ENCODE measurements at regions not wholly inside any gene's neighbourhood (a gene's known extent, or its start where the extent isn't known, plus 50 kb on each side); places are given as distances from the start of the nearest gene placed in this dataset.

DNA sequence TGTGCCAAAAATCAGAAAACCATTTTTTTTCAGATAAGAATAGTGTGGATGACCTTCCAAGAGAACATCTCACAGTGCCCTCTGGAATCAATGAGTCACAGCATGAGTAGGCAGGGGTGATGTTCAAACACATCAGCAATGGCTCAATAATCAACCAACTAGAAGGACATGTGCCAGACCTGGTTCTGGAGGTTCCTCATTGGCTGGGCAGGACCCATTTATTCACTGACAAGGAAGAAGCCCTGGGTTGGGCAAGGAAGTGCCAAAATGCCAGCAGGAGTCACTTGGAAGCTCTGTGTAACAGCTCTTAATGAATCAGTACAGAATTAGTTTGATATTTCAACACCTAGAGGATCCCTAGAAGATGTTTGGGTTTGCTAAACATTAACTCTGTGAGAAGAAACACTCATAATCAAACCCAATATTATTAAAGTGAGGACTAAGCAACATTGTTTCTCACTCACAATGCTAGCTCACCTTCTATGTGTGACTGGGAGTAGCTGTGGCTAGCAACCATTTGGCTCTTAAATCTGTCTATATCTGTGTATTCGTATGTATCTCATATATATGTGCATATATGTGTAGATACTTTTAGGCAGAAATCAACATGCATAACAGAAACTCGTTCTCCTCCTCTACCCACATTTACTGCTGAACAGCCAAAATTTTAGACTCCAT, 72.3 kb upstream of the APBB1IP start:
- TF ChIP-seq EZH2 (IDR thresholded peaks at IDR 0.05; ENCODE audit: low read depth, unreplicated experiment), result no peak
- no peak for TF ChIP-seq EZH2phosphoT487 (IDR thresholded peaks at IDR 0.05; ENCODE audit: unreplicated experiment)
- TF ChIP-seq ZNF114 (CRISPR knock-in tag; IDR thresholded peaks at IDR 0.05), result no peak
- TF ChIP-seq POLR2AphosphoS5 (IDR thresholded peaks at IDR 0.05; ENCODE audit: low read depth), result no peak
- TF ChIP-seq, protein P1, sequence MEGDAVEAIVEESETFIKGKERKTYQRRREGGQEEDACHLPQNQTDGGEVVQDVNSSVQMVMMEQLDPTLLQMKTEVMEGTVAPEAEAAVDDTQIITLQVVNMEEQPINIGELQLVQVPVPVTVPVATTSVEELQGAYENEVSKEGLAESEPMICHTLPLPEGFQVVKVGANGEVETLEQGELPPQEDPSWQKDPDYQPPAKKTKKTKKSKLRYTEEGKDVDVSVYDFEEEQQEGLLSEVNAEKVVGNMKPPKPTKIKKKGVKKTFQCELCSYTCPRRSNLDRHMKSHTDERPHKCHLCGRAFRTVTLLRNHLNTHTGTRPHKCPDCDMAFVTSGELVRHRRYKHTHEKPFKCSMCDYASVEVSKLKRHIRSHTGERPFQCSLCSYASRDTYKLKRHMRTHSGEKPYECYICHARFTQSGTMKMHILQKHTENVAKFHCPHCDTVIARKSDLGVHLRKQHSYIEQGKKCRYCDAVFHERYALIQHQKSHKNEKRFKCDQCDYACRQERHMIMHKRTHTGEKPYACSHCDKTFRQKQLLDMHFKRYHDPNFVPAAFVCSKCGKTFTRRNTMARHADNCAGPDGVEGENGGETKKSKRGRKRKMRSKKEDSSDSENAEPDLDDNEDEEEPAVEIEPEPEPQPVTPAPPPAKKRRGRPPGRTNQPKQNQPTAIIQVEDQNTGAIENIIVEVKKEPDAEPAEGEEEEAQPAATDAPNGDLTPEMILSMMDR (conservative IDR thresholded peaks at IDR 0.05; ENCODE audit: low read depth in 2 of 2), result no peak
- no peak for TF ChIP-seq JUNB (IDR thresholded peaks at IDR 0.05; ENCODE audit: unreplicated experiment)
- no peak for TF ChIP-seq CREB1 (CRISPR knock-in tag; IDR thresholded peaks at IDR 0.05; ENCODE audit: low read depth)
- TF ChIP-seq, protein P2, sequence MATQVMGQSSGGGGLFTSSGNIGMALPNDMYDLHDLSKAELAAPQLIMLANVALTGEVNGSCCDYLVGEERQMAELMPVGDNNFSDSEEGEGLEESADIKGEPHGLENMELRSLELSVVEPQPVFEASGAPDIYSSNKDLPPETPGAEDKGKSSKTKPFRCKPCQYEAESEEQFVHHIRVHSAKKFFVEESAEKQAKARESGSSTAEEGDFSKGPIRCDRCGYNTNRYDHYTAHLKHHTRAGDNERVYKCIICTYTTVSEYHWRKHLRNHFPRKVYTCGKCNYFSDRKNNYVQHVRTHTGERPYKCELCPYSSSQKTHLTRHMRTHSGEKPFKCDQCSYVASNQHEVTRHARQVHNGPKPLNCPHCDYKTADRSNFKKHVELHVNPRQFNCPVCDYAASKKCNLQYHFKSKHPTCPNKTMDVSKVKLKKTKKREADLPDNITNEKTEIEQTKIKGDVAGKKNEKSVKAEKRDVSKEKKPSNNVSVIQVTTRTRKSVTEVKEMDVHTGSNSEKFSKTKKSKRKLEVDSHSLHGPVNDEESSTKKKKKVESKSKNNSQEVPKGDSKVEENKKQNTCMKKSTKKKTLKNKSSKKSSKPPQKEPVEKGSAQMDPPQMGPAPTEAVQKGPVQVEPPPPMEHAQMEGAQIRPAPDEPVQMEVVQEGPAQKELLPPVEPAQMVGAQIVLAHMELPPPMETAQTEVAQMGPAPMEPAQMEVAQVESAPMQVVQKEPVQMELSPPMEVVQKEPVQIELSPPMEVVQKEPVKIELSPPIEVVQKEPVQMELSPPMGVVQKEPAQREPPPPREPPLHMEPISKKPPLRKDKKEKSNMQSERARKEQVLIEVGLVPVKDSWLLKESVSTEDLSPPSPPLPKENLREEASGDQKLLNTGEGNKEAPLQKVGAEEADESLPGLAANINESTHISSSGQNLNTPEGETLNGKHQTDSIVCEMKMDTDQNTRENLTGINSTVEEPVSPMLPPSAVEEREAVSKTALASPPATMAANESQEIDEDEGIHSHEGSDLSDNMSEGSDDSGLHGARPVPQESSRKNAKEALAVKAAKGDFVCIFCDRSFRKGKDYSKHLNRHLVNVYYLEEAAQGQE (IDR thresholded peaks at IDR 0.05; ENCODE audit: unreplicated experiment), result no peak

Measured in GM23338 (cell line).